Peyer's patch (tissue), 4 donors: ENCODE measurements at regions not wholly inside any gene's neighbourhood (a gene's known extent, or its start where the extent isn't known, plus 50 kb on each side); places are given as distances from the start of the nearest gene placed in this dataset.
"Not testable (repeated sequence)": the region's sequence is repeated elsewhere in the genome, so short reads cannot be mapped to it uniquely, and the experiment has no call there.

ENCODE experiments used
- CTCF ChIP-seq, 6 experiments: fragments of 450-650 bp in 4 of 6; fragments of 200-600 bp in 2 of 6; sonication (generic) in 1 of 6; IDR thresholded peaks; one replicate each; pipeline ENCODE4 v1.5.1; 2017 to 2019; ENCODE audit warnings: antibody characterized with exemption in 6 of 6, mild to moderate bottlenecking in 3 of 6, moderate library complexity in 1 of 6
- POLR2A ChIP-seq, 2 donors: fragments of 450-650 bp; IDR thresholded peaks; one replicate each; pipeline ENCODE4 v1.5.1; 2017; ENCODE audit warnings: antibody characterized with exemption in 2 of 2, mild to moderate bottlenecking in 2 of 2, moderate library complexity in 2 of 2

GRCh38 chr3:153559366-153559765 is 397.3 kb downstream of the RAP2B start:
- TF ChIP-seq CTCF, POLR2A (IDR thresholded peaks at IDR 0.05): not testable (repeated sequence)
